Breast epithelium (tissue), 3 donors: ENCODE measurements at regions not wholly inside any gene's neighbourhood (a gene's known extent, or its start where the extent isn't known, plus 50 kb on each side); places are given as distances from the start of the nearest gene placed in this dataset.

Experiments
- CTCF ChIP-seq, 3 donors: fragments of 450-650 bp; IDR thresholded peaks; one replicate each; pipeline ENCODE4 v1.5.1; 2016 to 2017; ENCODE audit warnings: antibody characterized with exemption in 3 of 3, mild to moderate bottlenecking in 3 of 3, moderate library complexity in 3 of 3
- POLR2A ChIP-seq: fragments of 450-650 bp; IDR thresholded peaks from one replicate; pipeline ENCODE4 v1.6.1; 2016; ENCODE audit warnings: antibody characterized with exemption, mild to moderate bottlenecking, moderate library complexity
- POLR2AphosphoS5 ChIP-seq, 3 donors: sonication (generic); formaldehyde crosslinking; IDR thresholded peaks; one replicate each; pipeline ENCODE4 v1.6.1; 2017; ENCODE audit warnings: antibody characterized with exemption in 3 of 3

- no peak for TF ChIP-seq POLR2A
- TF ChIP-seq CTCF (IDR thresholded peaks at IDR 0.05) = no peak
- no peak for TF ChIP-seq POLR2AphosphoS5 (IDR thresholded peaks at IDR 0.05)
Measured at GRCh38 chrX:9291629-9292028, 173.2 kb upstream of the TBL1X start.
